HepG2 (cell line): ENCODE measurements at regions not wholly inside any gene's neighbourhood (a gene's known extent, or its start where the extent isn't known, plus 50 kb on each side); places are given as distances from the start of the nearest gene placed in this dataset.

Experiments
- AKNA ChIP-seq: sonication (generic); formaldehyde crosslinking; IDR thresholded peaks from 2 replicates; pipeline ENCODE4 v1.4.0; 2020; ENCODE audit warnings: missing genetic modification reagents, borderline replicate concordance
- MXD1 ChIP-seq: sonication (generic); formaldehyde crosslinking; IDR thresholded peaks from 2 replicates; pipeline ENCODE4 v1.4.0; 2020; ENCODE audit warnings: mild to moderate bottlenecking, missing genetic modification reagents
- ZBTB40 ChIP-seq, 2 experiments: fragments of 450-650 bp in 1 of 2; sonication (generic) in 1 of 2; formaldehyde crosslinking in 1 of 2; IDR thresholded peaks; 2 replicates each; pipeline versions ENCODE4 v1.6.1 to v1.8.0; 2016 to 2022; ENCODE audit warnings: antibody characterized with exemption in 1 of 2, mild to moderate bottlenecking in 1 of 2, missing genetic modification reagents in 1 of 2

GRCh38 chr6:113011389-113011788 lies 664.3 kb downstream of the RFPL4B start (continued):
- TF ChIP-seq MXD1 (no peak), ZBTB40 (IDR thresholded peaks at IDR 0.05) (no peak), ZBTB40 (CRISPR knock-in tag; IDR thresholded peaks at IDR 0.05) (no peak), AKNA (no peak)
